WERI-Rb-1 (cell line): ENCODE measurements at regions not wholly inside any gene's neighbourhood (a gene's known extent, or its start where the extent isn't known, plus 50 kb on each side); places are given as distances from the start of the nearest gene placed in this dataset.

Source experiments
- DNase-seq: peaks from one replicate; pipeline ENCODE4 v3.0.0-alpha.2; 2020
- H3K27ac ChIP-seq: fragments of 250-450 bp; sonication (Bioruptor Pico); 2 replicates; pipeline ENCODE4 v1.5.1; 2020; ENCODE audit warnings: mild to moderate bottlenecking, moderate library complexity
- H3K27me3 ChIP-seq: fragments of 250-450 bp; sonication (Bioruptor Pico); 2 replicates; pipeline ENCODE4 v1.5.1; 2021; ENCODE audit warnings: mild to moderate bottlenecking, low read depth, moderate library complexity; ENCODE audit not compliant: insufficient read depth, severe bottlenecking
- H3K36me3 ChIP-seq: fragments of 250-450 bp; sonication (Bioruptor Pico); 2 replicates; pipeline ENCODE4 v1.5.1; 2020; ENCODE audit warnings: mild to moderate bottlenecking, moderate library complexity
- H3K4me3 ChIP-seq: 2 replicates; pipeline ENCODE4 v1.5.1; 2011; ENCODE audit warnings: low read depth, mild to moderate bottlenecking, control low read depth, low read length
- H3K9me3 ChIP-seq: fragments of 250-450 bp; sonication (Bioruptor Pico); 2 replicates; pipeline ENCODE4 v1.5.1; 2021; ENCODE audit warnings: mild to moderate bottlenecking, moderate library complexity; ENCODE audit not compliant: severe bottlenecking
- CTCF ChIP-seq: IDR thresholded peaks from 2 replicates; pipeline ENCODE4 v1.5.1; 2011; ENCODE audit warnings: low read depth, mild to moderate bottlenecking, control low read depth, inconsistent platforms, low read length

DNA sequence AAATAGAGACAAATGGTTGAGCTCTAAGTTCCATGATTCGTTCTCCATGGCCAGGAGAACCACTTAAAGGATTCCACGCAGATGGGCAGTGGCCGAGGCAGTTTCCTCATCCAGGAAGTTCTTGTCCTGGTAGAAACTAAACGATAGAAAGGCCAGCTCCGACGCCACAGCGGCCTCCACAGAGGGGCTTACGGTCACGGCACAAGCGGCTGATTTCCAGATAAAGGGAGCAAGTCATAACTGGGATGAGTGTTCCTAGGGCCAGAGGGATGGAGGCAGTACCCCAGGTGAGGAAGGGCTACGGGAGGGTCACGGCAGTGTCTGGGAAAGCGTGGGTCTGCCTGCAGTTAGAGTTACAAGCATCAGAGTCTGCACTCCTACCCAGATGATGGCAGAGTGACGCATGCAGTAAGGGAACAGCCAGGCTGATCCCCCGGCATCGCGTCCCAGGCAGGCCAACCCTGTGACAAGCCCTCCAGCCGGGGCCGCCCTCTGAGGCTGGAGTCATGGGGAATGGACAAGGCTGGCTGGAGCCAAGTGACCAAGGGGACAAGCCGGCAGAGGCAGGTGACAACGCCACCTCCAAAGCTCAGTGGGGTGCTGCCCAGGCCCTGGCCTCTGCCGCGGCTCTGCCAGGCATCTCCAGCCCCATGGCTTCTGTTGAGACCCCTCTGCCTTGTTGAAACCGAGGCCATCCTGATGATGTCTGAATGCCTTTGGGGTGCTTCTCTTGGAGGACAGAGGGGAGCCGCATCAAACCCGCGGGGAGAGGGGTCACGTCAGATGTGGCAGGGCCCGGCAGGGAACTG lies 475.1 kb downstream of the BRD1 start:
- Histone ChIP-seq H3K27ac (no peak overlapping the region), H3K9me3 (no peaks in the 10 kb centered on the region), H3K36me3 (no peaks in the 10 kb centered on the region), H3K27me3 (no peaks in the 10 kb centered on the region), H3K4me3 (no peak overlapping the region)
- DNase-seq: no peak
- no peak for TF ChIP-seq CTCF

DNA sequence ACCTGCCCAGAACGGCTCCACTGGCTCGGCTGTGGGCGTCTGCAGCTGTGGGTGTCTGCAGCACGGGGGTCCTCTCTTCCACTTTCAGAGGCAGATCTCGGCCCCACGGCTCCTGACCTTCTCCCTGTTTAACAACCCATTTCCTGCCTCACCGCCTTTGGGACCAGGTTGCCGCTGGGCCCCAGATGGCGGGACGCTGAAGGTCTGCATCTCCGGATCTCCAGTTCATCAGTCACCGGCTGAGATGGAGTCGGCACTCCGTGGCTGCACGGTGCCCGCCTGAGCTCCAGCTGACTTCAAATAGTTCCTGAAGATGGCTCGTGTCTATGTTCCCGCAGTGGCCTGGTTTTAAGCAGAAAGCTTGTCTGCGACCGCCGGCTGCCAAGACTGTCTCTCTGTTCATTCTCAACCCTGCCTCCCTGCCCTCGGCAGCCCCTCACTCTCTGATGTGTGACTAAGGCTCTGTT lies 475.9 kb downstream of the BRD1 start:
- H3K36me3 ChIP-seq: no peaks in the 10 kb centered on the region
- H3K27me3 ChIP-seq: no peaks in the 10 kb centered on the region
- H3K4me3 ChIP-seq: no peak overlapping the region
- no peak for DNase-seq
- H3K27ac ChIP-seq: no peak overlapping the region
- no peaks in the 10 kb centered on the region for H3K9me3 ChIP-seq
- TF ChIP-seq CTCF: no peak

GRCh38 chr22:49350441-49351121 lies 477.1 kb downstream of the BRD1 start:
- no peak overlapping the region for H3K4me3 ChIP-seq
- no peaks in the 10 kb centered on the region for H3K9me3 ChIP-seq
- peak; percentile 60 for DNase-seq
- H3K36me3 ChIP-seq: no peaks in the 10 kb centered on the region
- peak; percentile 40; the same call in 1 of the 2 replicates for TF ChIP-seq CTCF
- no peak overlapping the region for H3K27ac ChIP-seq
- H3K27me3 ChIP-seq: no peaks in the 10 kb centered on the region

- DNase-seq: no peak
- Histone ChIP-seq H3K27me3 (no peaks in the 10 kb centered on the region), H3K9me3 (no peaks in the 10 kb centered on the region), H3K27ac (no peak overlapping the region), H3K4me3 (no peak overlapping the region), H3K36me3 (no peaks in the 10 kb centered on the region)
- TF ChIP-seq CTCF: no peak
These were observed 477.8 kb downstream of the BRD1 start for GRCh38 chr22:49349841-49350381.

GRCh38 chr22:49349181-49349835 lies 478.4 kb downstream of the BRD1 start:
- Histone ChIP-seq H3K9me3 (no peaks in the 10 kb centered on the region), H3K4me3 (no peak overlapping the region), H3K27me3 (no peaks in the 10 kb centered on the region), H3K36me3 (no peaks in the 10 kb centered on the region), H3K27ac (no peak overlapping the region)
- TF ChIP-seq CTCF: no peak
- DNase-seq: no peak
